RPMI8226 (cell line): ENCODE measurements at regions not wholly inside any gene's neighbourhood (a gene's known extent, or its start where the extent isn't known, plus 50 kb on each side); places are given as distances from the start of the nearest gene placed in this dataset.
"Not testable (repeated sequence)": the region's sequence is repeated elsewhere in the genome, so short reads cannot be mapped to it uniquely, and the experiment has no call there.

Experiments
- DNase-seq: peaks from one replicate; pipeline ENCODE4 v3.0.0-alpha.2; 2015

DNA sequence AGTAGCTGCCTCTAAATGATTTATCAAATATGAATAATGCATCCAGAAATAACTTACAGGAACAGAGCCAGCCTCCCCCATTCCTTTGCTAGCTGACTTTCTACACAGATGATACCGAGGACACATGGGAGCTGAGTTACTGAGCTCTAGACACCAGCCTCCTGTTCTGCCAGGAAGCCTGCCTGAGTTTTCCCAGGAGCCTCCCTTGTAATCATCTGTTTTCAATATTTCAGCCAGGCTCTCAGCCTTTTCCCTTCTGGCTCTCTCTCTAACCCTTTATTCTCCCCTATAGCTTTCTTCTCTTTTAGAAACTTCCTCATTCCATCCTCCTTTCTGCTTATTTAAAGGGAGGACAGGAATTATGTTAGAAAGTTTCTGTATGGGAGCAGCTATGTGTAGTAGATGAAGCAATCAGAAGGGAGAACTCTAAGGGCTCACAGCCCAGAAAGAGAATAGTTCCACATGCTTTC is 911.6 kb downstream of the TDRD15 start:
- DNase-seq = no peak

DNA sequence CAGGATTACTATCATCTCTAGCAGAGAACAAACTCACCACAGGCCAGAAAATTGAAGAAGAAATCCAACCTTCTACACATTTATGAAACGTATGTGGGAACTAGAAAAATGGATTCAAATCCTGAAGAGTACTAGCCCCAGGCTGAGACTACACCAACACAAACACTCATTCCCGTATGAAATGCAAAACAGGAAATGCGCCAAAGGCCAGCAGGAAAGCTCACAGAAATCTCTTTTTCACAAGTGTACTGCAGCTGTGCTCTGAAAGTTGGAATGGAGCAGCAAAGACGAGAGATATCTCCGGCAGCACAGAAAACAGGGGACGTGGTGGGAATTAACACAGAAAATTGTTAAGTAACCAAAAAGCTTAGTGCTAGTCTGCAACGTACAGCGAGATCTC is 913.5 kb downstream of the TDRD15 start:
- no peak for DNase-seq

DNA sequence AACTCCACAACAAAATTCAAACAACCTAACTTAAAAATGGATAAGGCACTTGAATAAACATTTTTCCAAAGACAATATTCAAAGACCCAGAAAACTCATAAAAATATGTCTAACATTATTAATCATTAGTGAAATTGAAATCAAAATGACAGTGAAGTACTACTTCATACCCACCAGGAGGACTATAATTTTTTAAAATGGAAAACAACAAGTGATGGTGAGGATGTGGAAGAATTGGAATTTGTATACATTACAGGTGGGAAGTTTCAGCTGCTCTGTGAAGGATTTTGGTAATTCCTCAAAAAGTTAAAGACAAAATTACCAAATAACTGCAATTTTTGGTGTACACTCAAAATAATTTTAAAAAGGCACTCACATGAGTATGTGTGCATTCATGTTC is 920.0 kb downstream of the TDRD15 start:
- DNase-seq = no peak

DNA sequence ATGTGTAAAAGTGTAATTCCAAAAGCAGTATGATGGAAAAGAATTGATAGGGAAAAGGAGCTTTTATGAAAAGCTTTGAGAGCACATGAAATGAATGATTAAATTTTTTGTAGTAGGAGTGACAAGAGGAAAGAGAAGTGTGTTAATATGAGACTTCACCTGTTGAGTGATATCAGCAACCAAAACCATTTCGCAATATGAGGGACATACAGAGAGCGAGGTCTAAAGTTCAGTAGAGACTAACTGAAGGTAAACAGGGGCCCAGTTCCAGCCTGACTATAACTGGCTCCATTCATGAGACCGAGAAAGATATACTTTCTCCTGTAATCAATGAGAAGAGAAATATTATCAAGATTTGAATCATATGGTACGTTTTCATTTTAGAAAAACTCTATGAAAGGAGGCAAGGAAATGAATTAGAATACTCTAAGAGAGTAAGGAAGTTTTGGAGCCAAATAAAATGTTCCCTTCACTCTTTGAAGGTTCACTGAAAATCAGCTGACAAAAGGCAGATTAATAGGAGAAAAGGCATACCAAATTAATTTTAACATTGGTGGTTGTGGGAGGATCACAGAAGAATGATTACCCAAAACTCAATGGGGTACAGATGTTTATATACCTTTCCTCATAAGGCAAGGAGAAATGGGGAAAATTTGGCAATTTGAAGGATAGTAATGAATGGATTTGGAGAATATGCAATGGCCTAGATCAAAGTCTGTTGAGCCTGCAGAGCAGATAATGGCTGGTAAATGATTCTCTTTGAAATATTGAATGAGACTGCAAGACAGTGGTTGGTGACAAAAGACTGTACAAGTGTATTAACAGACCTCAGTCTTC is 932.2 kb downstream of the TDRD15 start:
- DNase-seq = no peak

DNA sequence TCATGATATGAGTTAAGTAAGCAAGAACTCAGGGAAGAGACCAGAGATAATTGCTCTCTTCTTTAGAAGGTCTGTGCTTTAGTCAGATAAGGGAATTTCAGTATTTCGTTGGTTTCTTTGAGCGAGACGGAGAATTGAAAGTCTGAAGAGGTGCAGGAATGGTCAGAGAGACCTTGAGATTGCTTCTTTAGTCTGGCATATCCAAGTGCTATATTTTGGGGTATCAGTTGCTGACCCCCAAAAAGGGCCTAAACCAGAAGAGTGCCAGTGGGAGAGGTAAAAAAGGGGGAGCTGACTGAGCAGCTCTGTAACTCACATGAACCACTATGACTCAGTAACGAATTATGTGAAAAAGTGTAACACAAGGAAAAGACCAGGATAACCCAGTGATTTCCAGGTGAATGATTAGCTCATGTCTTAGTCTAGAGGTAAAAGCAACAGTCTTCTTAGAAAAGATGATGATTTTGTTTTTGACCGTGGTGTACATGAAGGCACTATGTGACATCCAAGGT is 932.9 kb downstream of the TDRD15 start:
- no peak for DNase-seq

DNA sequence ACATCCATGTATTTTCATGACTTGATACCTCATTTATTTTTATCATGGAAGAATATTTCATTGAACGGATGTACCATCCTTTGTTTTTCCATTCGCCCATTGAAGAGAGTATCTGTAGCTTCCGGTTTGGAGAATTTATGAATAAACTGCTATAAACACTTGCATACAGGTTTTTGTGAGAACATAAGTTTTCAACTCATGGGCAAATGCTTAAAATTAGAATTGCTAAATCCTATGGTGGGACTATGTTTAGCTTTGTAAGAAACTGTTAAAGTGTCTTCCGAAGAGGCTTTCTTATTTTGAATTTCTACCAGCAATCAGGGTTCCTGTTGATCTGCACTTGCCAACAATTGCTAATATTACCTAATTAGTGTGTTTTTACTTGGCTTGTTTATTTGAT is 938.9 kb downstream of the TDRD15 start:
- DNase-seq = no peak

DNA sequence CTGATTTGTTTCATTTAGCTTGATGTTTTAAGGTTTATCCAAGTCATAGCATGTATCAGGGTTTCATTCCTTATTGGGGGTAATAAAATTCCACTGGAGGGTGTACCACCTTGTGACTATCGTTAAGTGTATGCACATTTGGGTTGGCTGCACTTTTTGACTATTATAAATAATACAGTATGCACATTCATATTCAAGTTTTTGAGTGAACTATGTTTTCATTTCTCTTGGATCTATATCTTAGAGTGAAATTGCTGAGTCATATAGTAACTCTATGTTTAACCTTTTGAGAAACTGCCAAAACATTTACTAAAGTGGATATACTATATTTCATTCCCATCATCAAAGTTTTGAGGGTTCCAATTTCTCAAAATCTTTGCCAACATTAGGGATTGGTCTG is 952.7 kb downstream of the TDRD15 start:
- no peak for DNase-seq

DNA sequence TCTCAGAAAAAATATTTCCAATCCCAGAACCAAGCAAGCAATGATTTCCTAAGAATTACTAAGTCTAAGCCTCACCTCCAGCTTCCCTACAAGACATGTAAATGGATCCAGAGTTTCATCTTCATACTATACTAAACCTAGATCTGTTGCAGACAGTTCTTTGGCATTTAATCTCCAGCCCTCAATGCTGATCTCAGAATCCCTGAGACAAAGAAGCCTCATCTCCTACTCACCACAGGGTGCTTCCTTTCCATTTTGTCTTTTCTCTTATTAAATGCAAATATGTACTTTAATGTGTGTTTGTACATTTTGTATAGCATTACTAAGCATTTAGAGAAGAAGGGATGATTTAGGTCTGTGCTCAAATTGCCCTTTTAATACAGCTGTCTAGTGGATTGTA is 954.9 kb downstream of the TDRD15 start:
- no peak for DNase-seq

DNA sequence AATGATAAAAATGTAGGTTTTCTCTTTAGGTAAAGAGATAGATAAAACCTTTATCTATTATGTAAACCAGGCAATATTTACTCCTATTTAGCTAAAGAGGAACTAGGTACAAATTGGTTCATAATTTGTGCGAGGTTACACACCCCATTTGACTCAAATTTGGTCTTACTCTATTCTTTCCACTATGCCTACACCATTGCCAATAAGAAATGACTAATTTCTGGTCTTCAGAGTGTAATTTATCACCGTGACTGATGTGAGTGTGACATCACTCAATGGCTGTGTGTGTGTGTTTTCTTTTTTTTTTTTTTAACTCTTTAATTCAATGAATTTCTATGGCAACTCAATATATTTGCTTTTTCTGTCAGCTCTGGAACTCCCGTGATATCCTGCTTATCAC is 955.8 kb downstream of the TDRD15 start:
- no peak for DNase-seq

DNA sequence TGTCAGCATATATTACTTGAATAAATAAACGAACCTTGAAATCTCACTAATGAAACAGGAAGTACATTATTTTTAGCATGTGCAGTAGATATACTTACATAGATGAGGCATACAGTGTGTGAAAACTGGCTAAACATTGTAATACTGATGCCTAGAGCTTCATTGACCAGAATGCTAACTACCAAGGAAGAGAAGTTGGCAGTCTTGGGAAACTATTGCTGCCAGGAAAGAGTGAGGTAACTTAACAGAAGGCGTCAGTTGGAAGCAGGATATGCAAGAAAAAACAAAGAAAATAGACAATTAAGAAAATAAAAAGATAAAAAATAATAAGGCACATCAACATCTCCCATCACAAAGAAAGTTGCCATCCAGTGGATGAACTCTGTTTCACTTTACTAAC is 963.0 kb downstream of the TDRD15 start:
- no peak for DNase-seq

DNA sequence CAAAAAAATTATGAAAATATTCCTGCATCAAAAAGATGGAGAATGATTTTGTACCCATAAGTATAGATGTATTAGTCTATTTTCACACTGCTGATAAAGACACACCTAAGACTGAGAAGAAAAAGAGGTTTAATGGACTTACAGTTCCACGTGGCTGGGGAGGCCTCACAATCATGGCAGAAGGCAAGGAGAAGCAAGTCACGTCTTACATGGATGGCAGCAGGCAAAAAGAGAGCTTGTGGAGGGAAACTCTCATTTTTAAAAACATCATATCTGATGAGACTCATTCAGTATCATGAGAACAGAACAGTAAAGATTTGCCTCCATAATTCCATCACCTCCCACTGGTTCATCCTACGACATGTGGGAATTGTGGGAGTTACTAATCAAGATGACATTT is 979.8 kb downstream of the TDRD15 start:
- DNase-seq = not testable (repeated sequence)

DNA sequence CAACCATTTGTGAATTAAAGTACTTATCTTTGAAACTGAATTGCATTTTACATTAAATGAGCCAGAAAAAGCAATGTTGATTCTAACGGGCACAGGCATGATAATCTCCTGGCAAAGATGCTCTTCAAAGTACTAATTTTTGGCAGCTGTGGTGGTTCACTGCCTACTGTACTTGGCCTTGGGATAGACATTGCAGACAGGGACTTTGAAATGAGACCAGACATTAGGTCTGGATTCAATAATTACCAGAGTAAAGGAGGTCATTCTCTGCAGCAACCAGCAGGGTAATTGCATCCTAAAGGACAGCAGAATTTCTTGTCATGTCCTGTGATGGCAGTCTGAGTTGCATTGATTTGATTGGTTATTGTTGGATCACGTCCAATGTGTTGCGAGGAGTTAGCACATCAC is 986.5 kb downstream of the TDRD15 start:
- DNase-seq = no peak

DNA sequence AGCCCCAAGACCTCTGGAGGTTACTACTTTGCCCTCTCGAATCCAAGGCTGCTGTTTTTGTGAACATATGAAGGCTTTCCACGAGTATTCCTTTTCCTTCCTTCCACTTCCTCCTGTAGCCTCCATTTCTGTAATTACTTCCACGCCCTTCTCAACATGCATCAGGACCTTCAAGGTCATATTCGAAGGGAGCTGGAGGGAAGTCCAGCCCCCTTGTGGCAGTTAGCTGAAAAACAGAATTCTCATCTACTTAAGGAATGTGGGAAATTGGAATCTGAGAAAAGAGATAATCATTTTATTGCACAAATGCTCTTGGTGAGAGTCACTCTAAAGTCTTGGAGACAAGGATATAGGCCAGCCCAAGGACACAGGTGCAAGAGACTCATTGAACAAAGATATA is 1000.2 kb downstream of the TDRD15 start:
- no peak for DNase-seq

DNA sequence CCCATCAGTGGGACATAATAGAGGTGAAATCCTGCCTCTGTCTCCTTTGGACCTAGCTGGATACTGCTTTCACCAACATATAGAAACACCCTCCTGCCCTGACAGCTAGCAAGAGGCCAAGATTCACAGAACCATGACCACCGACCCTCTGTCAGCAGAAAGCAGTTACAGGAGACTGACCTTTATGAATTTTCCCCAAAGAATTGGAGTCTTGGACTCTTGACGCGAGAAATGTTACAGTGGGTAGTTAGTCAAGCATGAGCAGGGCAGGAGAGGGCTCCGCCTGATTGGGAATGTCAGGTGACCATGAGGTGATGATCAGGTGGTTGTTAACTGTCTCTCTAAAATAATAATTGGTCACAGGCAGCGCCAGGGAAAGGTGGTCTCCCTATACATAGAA is 1002.3 kb downstream of the TDRD15 start:
- no peak for DNase-seq

DNA sequence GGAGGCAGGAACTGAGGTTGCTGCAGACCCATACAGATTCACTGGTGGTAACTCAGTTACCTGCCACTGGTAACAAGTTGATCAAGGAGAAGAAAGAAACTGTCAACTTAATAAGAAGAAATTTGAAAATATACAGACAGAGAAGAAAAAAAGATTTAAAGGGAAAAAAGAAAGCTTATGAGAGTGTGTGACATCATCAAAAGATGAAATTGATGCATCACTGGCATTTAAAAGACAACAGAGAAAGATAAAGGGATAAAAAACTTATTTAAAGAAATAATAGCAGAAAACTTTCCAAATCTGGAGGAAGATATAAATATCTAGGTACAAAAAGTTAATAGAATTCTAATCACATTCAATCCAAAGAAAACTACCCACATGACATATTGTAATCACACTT is 1003.2 kb downstream of the TDRD15 start:
- no peak for DNase-seq

DNA sequence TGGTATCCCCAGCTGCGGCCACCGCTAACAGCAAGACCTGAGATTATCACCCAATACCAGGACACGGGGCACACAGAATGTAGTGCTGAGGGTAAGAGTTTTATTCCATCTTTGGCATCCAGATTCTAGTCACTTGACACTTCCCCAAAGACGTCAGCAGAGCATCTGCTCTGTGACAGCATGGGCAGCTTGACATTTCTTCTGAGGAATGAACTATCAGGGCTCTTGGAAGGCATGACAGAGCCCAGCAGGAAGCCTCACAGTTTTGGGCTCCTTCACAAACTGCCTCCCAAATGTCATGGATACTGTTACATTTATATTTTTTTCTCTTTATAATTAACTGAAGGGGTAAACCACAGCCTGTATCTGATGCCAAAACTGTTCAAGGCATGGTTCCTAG is 1010.7 kb downstream of the TDRD15 start:
- DNase-seq = no peak

DNA sequence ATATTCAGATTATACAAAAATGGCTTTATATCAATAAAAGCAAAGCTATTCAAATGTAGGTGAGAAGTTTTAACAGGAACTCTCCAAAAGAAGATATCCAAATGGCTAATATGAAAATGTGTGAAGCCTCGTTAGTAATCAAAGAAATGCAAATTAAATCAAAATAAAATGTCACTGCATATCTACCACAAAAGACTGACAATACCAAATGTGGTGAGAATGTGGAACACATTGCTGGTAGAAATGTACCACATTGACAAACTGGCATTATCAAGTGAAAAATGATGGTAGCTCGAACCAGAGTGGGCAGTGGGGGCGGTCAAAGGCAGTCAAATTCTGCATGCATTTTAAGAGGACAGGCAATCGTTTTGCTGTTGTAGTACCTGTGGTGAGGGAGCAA is 1012.7 kb downstream of the TDRD15 start:
- no peak for DNase-seq

DNA sequence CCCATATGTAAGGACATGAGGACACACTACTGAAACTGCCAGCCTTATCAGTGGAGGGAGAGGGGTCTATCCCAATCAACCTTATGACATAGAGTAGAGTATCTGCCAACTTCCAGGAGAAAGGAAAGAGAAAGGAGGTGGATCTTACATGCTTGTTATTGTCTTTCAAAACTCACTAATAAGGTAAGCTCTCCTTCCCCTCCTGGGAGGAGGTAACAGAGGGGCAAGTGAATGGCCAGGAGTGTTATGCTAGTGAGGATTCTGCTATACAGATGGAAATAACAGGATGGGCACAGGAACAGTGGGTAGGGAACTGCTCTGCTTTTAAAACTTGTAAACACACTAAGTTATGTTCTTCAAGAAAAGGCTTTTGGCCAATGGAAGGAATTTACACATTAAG is 1020.1 kb downstream of the TDRD15 start:
- no peak for DNase-seq

DNA sequence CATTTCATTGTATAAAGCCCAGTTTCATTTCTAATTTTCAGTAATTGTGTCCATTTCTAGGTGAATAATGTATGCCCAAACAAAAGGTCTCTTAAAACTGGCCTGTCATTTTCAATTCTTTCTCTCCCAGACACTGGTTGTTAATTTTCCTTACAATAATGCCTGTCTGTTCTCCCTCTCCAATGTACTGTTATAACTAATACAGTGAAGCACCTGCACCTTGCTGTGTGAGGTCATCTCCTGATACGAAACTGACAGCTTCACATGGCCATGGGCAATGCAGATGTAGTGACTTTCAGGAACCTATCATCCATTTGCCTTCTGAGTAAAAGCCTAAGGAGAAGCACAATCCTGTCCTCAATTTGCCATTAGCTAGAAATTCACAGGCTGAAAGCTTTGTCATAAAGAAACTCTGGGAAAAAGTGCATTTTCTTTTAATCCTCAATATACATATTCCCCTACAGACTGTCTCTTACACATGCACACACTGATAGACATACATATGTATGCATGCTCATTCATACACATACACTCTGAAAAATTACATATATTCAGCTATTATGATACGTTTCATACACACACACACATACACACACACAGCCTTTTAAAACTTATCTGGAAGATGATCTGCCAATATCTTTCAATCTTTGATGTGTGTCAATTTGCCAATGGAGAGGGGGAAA is 1030.3 kb downstream of the TDRD15 start:
- DNase-seq = no peak

DNA sequence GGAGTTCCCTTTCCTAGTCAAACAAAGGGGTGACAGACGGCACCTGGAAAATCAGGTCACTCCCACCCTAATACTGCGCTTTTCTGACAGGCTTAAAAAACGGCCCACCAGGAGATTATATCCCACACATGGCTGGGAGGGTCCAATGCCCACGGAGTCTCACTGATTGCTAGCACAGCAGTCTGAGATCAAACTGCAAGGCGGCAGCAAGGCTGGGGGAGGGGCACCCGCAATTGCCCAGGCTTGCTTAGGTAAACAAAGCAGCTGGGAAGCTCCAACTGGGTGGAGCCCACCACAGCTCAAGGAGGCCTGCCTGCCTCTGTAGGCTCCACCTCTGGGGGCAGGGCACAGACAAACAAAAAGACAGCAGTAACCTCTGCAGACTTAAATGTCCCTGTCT is 1032.9 kb downstream of the TDRD15 start:
- not testable (repeated sequence) for DNase-seq

DNA sequence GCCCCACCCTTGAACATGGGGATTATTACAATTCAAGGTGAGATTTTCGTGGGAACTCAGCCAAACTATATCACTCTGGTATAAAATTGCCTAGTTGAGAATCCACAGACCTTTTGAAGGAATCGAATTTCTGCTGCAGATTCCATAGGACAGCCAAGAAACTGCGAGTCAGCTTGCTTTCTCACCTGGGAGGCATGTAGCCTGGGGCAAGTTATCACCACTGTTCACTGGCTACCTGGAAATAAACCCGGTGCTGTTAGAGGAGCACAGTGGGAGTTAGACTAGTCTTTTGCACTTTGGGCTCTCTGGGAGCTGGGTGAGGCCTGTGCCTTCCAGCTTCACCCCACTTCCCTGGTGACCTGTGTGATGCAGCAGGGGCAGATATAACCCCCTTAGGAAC is 1043.5 kb downstream of the TDRD15 start:
- DNase-seq = no peak

DNA sequence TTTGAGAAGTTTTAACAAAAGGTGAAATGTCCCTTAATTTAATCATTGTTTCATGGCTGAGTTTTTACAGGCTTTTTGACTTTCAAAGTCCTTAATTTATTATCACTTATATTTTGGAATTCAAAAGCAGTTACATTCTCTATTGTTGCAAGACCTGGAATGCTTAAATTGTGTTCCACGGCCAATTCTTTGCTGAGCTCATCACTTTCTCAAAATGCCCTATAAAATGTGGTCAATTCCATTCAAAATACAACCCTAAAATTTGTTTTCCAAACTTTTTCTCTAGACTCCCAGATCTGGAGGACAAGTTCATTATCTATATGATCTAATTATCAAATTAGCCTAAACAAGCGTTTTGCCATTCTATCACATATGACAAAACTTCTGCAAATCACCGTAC is 1051.2 kb downstream of the TDRD15 start:
- no peak for DNase-seq

DNA sequence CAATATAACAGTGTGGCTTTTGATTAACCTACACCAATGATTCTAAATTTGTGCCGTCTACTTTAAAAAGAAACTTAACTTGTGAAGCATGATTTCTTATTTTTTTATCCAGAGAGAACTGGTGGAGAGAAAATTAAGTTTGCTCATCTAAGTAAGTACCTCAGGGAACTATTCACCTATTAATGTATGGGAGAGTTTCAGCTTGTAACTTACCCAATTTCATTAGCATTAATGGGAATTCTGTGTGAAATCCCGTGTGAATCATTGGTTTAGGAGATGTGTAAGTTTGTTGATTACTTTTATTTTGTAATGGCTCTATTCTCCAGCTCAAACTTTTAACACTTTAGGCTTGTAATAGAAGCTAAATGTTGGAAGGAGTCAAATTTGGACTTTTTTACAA is 1061.5 kb downstream of the TDRD15 start:
- no peak for DNase-seq

DNA sequence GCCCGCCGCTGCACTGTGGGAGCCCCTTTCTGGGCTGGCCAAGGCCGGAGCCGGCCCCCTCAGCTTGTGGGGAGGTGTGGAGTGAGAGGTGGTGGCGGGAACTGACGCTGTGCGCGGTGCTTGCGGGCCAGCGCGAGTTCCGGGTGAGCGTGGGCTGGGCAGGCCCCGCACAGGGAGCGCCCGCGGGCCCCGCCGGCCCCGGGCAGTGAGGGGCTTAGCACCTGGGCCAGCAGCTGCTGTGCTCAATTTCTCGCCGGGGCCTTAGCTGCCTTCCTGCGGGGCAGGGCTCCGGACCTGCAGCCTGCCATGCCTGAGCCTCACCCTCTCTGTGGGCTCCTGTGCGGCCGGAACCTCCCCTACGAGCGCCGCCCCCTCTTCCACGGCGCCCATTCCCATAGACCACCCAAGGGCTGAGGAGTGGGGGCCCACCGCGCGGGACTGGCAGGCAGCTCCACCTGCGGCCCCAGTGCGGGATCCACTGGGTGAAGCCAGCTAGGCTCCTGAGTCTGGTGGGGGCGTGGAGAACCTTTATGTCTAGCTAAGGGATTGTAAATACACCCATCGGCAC is 1062.6 kb downstream of the TDRD15 start:
- not testable (repeated sequence) for DNase-seq
